ENCODE measurements at regions not wholly inside any gene's neighbourhood (a gene's known extent, or its start where the extent isn't known, plus 50 kb on each side); places are given as distances from the start of the nearest gene placed in this dataset.

DNA sequence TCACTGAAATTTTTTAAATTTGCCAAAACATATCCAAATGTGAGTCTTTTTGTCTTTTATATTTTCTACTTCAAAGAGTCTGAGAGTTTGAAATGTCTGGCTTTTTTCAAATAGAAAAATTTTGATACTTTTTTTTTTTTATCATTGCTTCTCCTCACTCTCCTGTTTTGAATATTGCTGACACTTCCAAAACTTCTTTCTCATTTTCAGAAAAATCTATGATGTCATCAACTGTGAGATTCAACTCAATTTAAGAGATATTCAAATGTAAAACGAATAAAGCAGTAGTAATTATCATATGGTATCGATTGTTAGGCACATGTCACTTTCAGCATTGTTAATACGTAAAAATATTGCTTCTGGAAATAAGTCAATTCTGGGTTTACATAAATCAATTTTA, 505.8 kb upstream of the STEAP1 start:
- ChIA-PET POLR2A (no interaction called here), CTCF (no interaction called here)
- no peak for DNase-seq
- Histone ChIP-seq H3K9me3 (no peaks in the 10 kb centered on the region), H3K4me3 (ENCODE audit: low read depth, low read length) (no peak overlapping the region), H3K27me3 (replicated peaks; ENCODE audit: control insufficient read depth, insufficient read depth, low read length) (no peaks in the 10 kb centered on the region), H3K36me3 (ENCODE audit: control insufficient read depth, insufficient read depth, low read length) (no peaks in the 10 kb centered on the region), H3K4me1 (no peaks in the 10 kb centered on the region)
- Mint-ChIP-seq H3K4me1 (ENCODE audit: low read depth, unreplicated experiment) (no peaks in the 10 kb centered on the region), H3K9me3 (ENCODE audit: unreplicated experiment) (no peaks in the 10 kb centered on the region), H3K27me3 (ENCODE audit: insufficient read depth, unreplicated experiment) (no peaks in the 10 kb centered on the region), H3K4me3 (ENCODE audit: unreplicated experiment) (no peak overlapping the region), H3K27ac (ENCODE audit: unreplicated experiment) (no peak overlapping the region), H3K36me3 (ENCODE audit: insufficient read depth, unreplicated experiment) (no peaks in the 10 kb centered on the region)
- TF ChIP-seq, protein P1, sequence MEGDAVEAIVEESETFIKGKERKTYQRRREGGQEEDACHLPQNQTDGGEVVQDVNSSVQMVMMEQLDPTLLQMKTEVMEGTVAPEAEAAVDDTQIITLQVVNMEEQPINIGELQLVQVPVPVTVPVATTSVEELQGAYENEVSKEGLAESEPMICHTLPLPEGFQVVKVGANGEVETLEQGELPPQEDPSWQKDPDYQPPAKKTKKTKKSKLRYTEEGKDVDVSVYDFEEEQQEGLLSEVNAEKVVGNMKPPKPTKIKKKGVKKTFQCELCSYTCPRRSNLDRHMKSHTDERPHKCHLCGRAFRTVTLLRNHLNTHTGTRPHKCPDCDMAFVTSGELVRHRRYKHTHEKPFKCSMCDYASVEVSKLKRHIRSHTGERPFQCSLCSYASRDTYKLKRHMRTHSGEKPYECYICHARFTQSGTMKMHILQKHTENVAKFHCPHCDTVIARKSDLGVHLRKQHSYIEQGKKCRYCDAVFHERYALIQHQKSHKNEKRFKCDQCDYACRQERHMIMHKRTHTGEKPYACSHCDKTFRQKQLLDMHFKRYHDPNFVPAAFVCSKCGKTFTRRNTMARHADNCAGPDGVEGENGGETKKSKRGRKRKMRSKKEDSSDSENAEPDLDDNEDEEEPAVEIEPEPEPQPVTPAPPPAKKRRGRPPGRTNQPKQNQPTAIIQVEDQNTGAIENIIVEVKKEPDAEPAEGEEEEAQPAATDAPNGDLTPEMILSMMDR (IDR thresholded peaks at IDR 0.05; ENCODE audit: insufficient read depth in 1 of 2, low read depth in 1 of 2, low read length in 1 of 2, severe bottlenecking in 1 of 2, unreplicated experiment in 1 of 2): no peak
- BruUV-seq (replicated peaks): no TSS peak
- intact Hi-C loops (cut with micrococcal nuclease; ENCODE audit: unreplicated experiment): no loop called here

DNA sequence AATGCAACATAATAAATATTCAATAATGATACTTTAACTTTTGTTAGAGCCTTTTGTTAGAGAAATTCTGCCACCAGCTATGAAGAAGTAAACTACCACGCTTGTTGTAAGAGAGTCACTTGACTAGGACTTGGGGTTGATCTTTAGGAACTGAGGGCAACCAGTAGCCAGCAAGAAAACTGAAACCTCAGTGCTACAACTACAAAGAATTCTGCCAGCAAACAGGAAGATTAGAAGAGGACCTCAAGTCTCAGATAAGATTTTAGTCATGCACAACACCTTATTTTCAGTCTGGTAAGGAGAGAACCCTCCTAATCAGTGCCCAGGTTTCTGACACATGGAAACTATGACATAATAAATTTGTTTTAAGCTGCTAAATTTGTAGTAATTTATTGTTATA, 498.3 kb upstream of the STEAP1 start:
- Mint-ChIP-seq H3K36me3 (ENCODE audit: insufficient read depth, unreplicated experiment) (no peaks in the 10 kb centered on the region), H3K4me3 (ENCODE audit: unreplicated experiment) (no peak overlapping the region), H3K27ac (ENCODE audit: unreplicated experiment) (no peak overlapping the region), H3K4me1 (ENCODE audit: low read depth, unreplicated experiment) (no peaks in the 10 kb centered on the region), H3K27me3 (ENCODE audit: insufficient read depth, unreplicated experiment) (no peaks in the 10 kb centered on the region), H3K9me3 (ENCODE audit: unreplicated experiment) (no peaks in the 10 kb centered on the region)
- intact Hi-C loops (cut with micrococcal nuclease; ENCODE audit: unreplicated experiment): no loop called here
- no TSS peak for BruUV-seq (replicated peaks)
- no peaks in the 10 kb centered on the region for H3K27me3 ChIP-seq (replicated peaks; ENCODE audit: control insufficient read depth, insufficient read depth, low read length)
- H3K9me3 ChIP-seq: no peaks in the 10 kb centered on the region
- H3K4me1 ChIP-seq: no peaks in the 10 kb centered on the region
- ChIA-PET CTCF (interaction anchor here (0.9 kb wide), 1 partner anchor 33 kb away, joined by 3 read pairs; no protein-coding TSS in a partner anchor), POLR2A (no interaction called here)
- H3K4me3 ChIP-seq (ENCODE audit: low read depth, low read length): no peak overlapping the region
- no peaks in the 10 kb centered on the region for H3K36me3 ChIP-seq (ENCODE audit: control insufficient read depth, insufficient read depth, low read length)
- TF ChIP-seq, protein P1 (IDR thresholded peaks at IDR 0.05; ENCODE audit: insufficient read depth in 1 of 2, low read depth in 1 of 2, low read length in 1 of 2, severe bottlenecking in 1 of 2, unreplicated experiment in 1 of 2): no peak
- no peak for DNase-seq

DNA sequence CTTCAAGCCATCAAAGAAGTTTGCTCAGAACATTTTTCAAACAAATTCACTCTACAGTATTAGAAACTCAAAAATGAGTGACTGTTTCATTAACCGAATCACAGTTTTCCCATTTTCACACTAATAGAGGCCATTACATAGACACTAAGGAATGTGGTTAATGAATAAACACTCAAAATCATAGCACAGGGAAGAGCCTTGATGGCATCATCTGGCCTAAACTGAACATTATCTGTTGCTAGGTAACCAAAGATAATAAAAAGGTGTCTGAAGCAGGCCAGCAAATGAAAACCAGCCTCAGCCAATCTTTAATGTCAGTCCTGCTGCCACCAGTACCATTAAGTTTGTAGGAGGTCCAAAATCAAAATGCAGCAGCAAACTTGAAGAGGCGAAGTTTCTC, 492.4 kb upstream of the STEAP1 start:
- Mint-ChIP-seq H3K27ac (ENCODE audit: unreplicated experiment) (no peak overlapping the region), H3K4me3 (ENCODE audit: unreplicated experiment) (no peak overlapping the region), H3K36me3 (ENCODE audit: insufficient read depth, unreplicated experiment) (no peaks in the 10 kb centered on the region), H3K9me3 (ENCODE audit: unreplicated experiment) (no peaks in the 10 kb centered on the region), H3K27me3 (ENCODE audit: insufficient read depth, unreplicated experiment) (no peaks in the 10 kb centered on the region), H3K4me1 (ENCODE audit: low read depth, unreplicated experiment) (no peaks in the 10 kb centered on the region)
- Histone ChIP-seq H3K4me1 (no peaks in the 10 kb centered on the region), H3K27me3 (replicated peaks; ENCODE audit: control insufficient read depth, insufficient read depth, low read length) (no peaks in the 10 kb centered on the region), H3K4me3 (ENCODE audit: low read depth, low read length) (no peak overlapping the region), H3K36me3 (ENCODE audit: control insufficient read depth, insufficient read depth, low read length) (no peaks in the 10 kb centered on the region), H3K9me3 (no peaks in the 10 kb centered on the region)
- intact Hi-C loops (cut with micrococcal nuclease; ENCODE audit: unreplicated experiment): no loop called here
- no peak for DNase-seq
- no TSS peak for BruUV-seq (replicated peaks)
- CTCF ChIA-PET: no interaction called here
- TF ChIP-seq, protein P1 (IDR thresholded peaks at IDR 0.05; ENCODE audit: insufficient read depth in 1 of 2, low read depth in 1 of 2, low read length in 1 of 2, severe bottlenecking in 1 of 2, unreplicated experiment in 1 of 2): no peak
- POLR2A ChIA-PET: no interaction called here
